Nephron progenitor cell (in vitro differentiated cells): ENCODE measurements at regions not wholly inside any gene's neighbourhood (a gene's known extent, or its start where the extent isn't known, plus 50 kb on each side); places are given as distances from the start of the nearest gene placed in this dataset.
"Not testable (repeated sequence)": the region's sequence is repeated elsewhere in the genome, so short reads cannot be mapped to it uniquely, and the experiment has no call there.

Source experiments
- DNase-seq: peaks from one replicate; pipeline ENCODE4 v3.0.0; 2021
- H3K27ac Mint-ChIP-seq: 2 replicates; pipeline ENCODE4 v1.8.0; 2021; ENCODE audit warnings: mild to moderate bottlenecking, moderate library complexity, mixed read lengths
- H3K27me3 Mint-ChIP-seq: 2 replicates; pipeline ENCODE4 v1.8.0; 2021; ENCODE audit warnings: mild to moderate bottlenecking, low read depth, mixed read lengths; ENCODE audit not compliant: poor library complexity
- H3K36me3 Mint-ChIP-seq: 2 replicates; pipeline ENCODE4 v1.8.0; 2021; ENCODE audit warnings: low read depth, mixed read lengths
- H3K4me1 Mint-ChIP-seq: 2 replicates; pipeline ENCODE4 v1.8.0; 2021; ENCODE audit warnings: mixed read lengths
- H3K4me3 Mint-ChIP-seq: 2 replicates; pipeline ENCODE4 v1.8.0; 2021; ENCODE audit warnings: mild to moderate bottlenecking, moderate library complexity, mixed read lengths
- H3K9me3 Mint-ChIP-seq: 2 replicates; pipeline ENCODE4 v1.8.0; 2021; ENCODE audit warnings: mild to moderate bottlenecking, moderate library complexity, mixed read lengths
- CTCF ChIP-seq: fragments of 200-600 bp; sonication (generic); IDR thresholded peaks from 2 replicates; pipeline ENCODE4 v1.5.0; 2021; ENCODE audit warnings: antibody characterized with exemption

- H3K27me3 Mint-ChIP-seq, result no peaks in the 10 kb centered on the region
Observed at GRCh38 chr12:72966684-72967083, 694.5 kb downstream of the TRHDE start.

GRCh38 chr12:72974954-72975555 lies 702.9 kb downstream of the TRHDE start:
- Mint-ChIP-seq H3K36me3 (peaks cover 4% of the 10 kb centered on the region), H3K4me1 (no peaks in the 10 kb centered on the region), H3K4me3 (no peak overlapping the region), H3K27me3 (no peaks in the 10 kb centered on the region), H3K9me3 (peaks cover 10% of the 10 kb centered on the region), H3K27ac (no peak overlapping the region)
- no peak for TF ChIP-seq CTCF
- no peak for DNase-seq

More at GRCh38 chr12:72966684-72967083, 694.5 kb downstream of the TRHDE start:
- H3K27ac Mint-ChIP-seq, result no peak overlapping the region
- no peaks in the 10 kb centered on the region for H3K36me3 Mint-ChIP-seq
- H3K9me3 Mint-ChIP-seq, result no peaks in the 10 kb centered on the region
- DNase-seq, result no peak
- no peak for TF ChIP-seq CTCF
- H3K4me1 Mint-ChIP-seq, result no peaks in the 10 kb centered on the region
- no peak overlapping the region for H3K4me3 Mint-ChIP-seq

GRCh38 chr12:72978999-72979398 lies 706.8 kb downstream of the TRHDE start:
- Mint-ChIP-seq H3K36me3 (peaks cover 4% of the 10 kb centered on the region), H3K4me1 (no peaks in the 10 kb centered on the region), H3K27me3 (no peaks in the 10 kb centered on the region), H3K4me3 (no peak overlapping the region), H3K9me3 (peaks cover 10% of the 10 kb centered on the region), H3K27ac (no peak overlapping the region)
- TF ChIP-seq CTCF, result no peak
- no peak for DNase-seq

GRCh38 chr12:72982356-72982755 lies 710.2 kb downstream of the TRHDE start:
- no peaks in the 10 kb centered on the region for H3K4me1 Mint-ChIP-seq
- H3K27me3 Mint-ChIP-seq, result no peaks in the 10 kb centered on the region
- H3K9me3 Mint-ChIP-seq, result no peaks in the 10 kb centered on the region
- DNase-seq, result no peak
- TF ChIP-seq CTCF, result no peak
- H3K27ac Mint-ChIP-seq, result no peak overlapping the region
- no peaks in the 10 kb centered on the region for H3K36me3 Mint-ChIP-seq
- H3K4me3 Mint-ChIP-seq, result no peak overlapping the region

- Mint-ChIP-seq H3K36me3 (no peaks in the 10 kb centered on the region), H3K27me3 (peaks cover 3% of the 10 kb centered on the region), H3K4me3 (no peak overlapping the region), H3K27ac (no peak overlapping the region), H3K4me1 (peaks cover 11% of the 10 kb centered on the region), H3K9me3 (no peaks in the 10 kb centered on the region)
- no peak for TF ChIP-seq CTCF
- no peak for DNase-seq
Observed at GRCh38 chr12:72986963-72987362, 714.8 kb downstream of the TRHDE start.

GRCh38 chr12:72989458-72989947 lies 717.3 kb downstream of the TRHDE start:
- H3K4me1 Mint-ChIP-seq, result peaks cover 11% of the 10 kb centered on the region
- TF ChIP-seq CTCF, result no peak

GRCh38 chr12:72995029-72995428 lies 722.9 kb downstream of the TRHDE start:
- H3K4me3 Mint-ChIP-seq, H3K4me1 Mint-ChIP-seq, DNase-seq, H3K27me3 Mint-ChIP-seq, H3K36me3 Mint-ChIP-seq, H3K9me3 Mint-ChIP-seq, H3K27ac Mint-ChIP-seq: not testable (repeated sequence)

More at GRCh38 chr12:72989458-72989947, 717.3 kb downstream of the TRHDE start:
- H3K27me3 Mint-ChIP-seq, result peaks cover 3% of the 10 kb centered on the region
- H3K27ac Mint-ChIP-seq, result no peak overlapping the region
- H3K4me3 Mint-ChIP-seq, result no peak overlapping the region
- no peak for DNase-seq
- no peaks in the 10 kb centered on the region for H3K36me3 Mint-ChIP-seq
- no peaks in the 10 kb centered on the region for H3K9me3 Mint-ChIP-seq
